ENCODE measurements at regions not wholly inside any gene's neighbourhood (a gene's known extent, or its start where the extent isn't known, plus 50 kb on each side); places are given as distances from the start of the nearest gene placed in this dataset.

DNA sequence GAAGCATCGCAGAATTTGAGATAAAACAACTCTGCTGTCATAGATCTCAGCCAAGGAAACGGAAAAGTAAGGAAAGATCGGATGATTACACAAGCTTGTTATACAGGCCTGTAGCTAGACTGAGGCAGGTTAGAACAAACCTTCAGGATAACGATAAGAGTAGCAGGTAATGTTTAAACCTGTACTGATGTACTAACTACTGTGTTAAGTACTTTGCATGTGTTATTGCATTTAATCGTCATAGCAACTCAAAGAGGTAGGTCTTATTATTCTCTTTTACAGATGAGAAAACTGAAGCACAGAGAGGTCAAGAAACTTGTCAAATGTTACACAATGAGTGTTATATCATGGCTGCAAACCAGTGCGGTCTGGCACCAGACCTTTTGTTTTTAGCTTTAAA lies 352.5 kb downstream of the GPAM start:
- Mint-ChIP-seq H3K36me3 (ENCODE audit: low read depth) (no peaks in the 10 kb centered on the region), H3K4me1 (peaks cover 20% of the 10 kb centered on the region), H3K4me3 (no peak overlapping the region), H3K27ac (ENCODE audit: unreplicated experiment) (no peak overlapping the region), H3K27me3 (ENCODE audit: low read depth) (no peaks in the 10 kb centered on the region), H3K9me3 (no peaks in the 10 kb centered on the region)
- no peak for DNase-seq (ENCODE audit: low read depth, low spot score)
- TF ChIP-seq, protein P1, sequence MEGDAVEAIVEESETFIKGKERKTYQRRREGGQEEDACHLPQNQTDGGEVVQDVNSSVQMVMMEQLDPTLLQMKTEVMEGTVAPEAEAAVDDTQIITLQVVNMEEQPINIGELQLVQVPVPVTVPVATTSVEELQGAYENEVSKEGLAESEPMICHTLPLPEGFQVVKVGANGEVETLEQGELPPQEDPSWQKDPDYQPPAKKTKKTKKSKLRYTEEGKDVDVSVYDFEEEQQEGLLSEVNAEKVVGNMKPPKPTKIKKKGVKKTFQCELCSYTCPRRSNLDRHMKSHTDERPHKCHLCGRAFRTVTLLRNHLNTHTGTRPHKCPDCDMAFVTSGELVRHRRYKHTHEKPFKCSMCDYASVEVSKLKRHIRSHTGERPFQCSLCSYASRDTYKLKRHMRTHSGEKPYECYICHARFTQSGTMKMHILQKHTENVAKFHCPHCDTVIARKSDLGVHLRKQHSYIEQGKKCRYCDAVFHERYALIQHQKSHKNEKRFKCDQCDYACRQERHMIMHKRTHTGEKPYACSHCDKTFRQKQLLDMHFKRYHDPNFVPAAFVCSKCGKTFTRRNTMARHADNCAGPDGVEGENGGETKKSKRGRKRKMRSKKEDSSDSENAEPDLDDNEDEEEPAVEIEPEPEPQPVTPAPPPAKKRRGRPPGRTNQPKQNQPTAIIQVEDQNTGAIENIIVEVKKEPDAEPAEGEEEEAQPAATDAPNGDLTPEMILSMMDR (conservative IDR thresholded peaks at IDR 0.05): no peak

DNA sequence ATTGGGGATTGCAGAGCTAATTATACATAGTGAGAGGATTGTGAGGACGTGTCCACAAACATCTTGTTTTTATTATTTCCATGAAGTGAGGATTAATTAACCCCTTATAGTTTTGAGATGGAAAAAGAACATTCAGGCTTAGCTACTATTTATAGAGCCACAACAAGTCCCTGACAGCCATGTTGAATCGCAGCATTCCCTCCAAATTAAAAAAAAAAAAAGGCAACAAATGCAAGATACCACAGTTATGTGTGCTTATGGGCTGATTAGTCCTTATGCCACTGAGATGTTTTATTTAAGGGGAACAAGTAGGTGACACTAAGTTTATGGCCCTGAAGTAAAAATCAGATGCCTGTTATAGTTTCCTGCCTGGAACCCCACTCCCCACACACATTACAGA lies 350.3 kb downstream of the GPAM start:
- H3K36me3 Mint-ChIP-seq (ENCODE audit: low read depth): no peaks in the 10 kb centered on the region

DNA sequence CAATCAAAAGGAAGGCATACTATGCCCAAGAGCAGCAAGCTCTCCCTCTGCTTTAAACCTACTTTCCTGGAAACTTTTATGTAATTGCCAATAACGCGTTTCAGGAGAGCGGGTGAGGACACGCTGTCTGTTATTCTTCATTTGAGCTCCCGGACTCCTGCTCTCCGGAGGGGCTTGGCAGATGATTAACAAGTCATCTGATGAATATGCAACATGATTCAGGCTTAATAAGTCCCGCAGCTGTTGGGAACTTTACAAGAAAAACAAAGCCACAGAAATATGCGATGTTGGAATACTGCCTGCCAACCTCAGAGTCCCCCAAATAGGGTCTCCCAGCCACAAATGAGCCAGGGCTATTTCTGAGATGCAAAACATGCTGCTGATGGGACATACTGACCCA lies 348.0 kb downstream of the GPAM start:
- DNase-seq (ENCODE audit: low read depth, low spot score): no peak
- no peak overlapping the region for H3K27ac Mint-ChIP-seq (ENCODE audit: unreplicated experiment)
- H3K36me3 Mint-ChIP-seq (ENCODE audit: low read depth): no peaks in the 10 kb centered on the region
- no peaks in the 10 kb centered on the region for H3K27me3 Mint-ChIP-seq (ENCODE audit: low read depth)
- H3K4me3 Mint-ChIP-seq: no peak overlapping the region
- H3K4me1 Mint-ChIP-seq: peaks cover 16% of the 10 kb centered on the region
- TF ChIP-seq, protein P1 (conservative IDR thresholded peaks at IDR 0.05): no peak
- no peaks in the 10 kb centered on the region for H3K9me3 Mint-ChIP-seq

More for the DNA sequence above, 350.3 kb downstream of the GPAM start:
- no peaks in the 10 kb centered on the region for H3K27me3 Mint-ChIP-seq (ENCODE audit: low read depth)
- peaks cover 20% of the 10 kb centered on the region for H3K4me1 Mint-ChIP-seq
- TF ChIP-seq, protein P1 (conservative IDR thresholded peaks at IDR 0.05): no peak
- H3K9me3 Mint-ChIP-seq: no peaks in the 10 kb centered on the region
- DNase-seq (ENCODE audit: low read depth, low spot score): no peak
- H3K27ac Mint-ChIP-seq (ENCODE audit: unreplicated experiment): no peak overlapping the region
- no peak overlapping the region for H3K4me3 Mint-ChIP-seq

DNA sequence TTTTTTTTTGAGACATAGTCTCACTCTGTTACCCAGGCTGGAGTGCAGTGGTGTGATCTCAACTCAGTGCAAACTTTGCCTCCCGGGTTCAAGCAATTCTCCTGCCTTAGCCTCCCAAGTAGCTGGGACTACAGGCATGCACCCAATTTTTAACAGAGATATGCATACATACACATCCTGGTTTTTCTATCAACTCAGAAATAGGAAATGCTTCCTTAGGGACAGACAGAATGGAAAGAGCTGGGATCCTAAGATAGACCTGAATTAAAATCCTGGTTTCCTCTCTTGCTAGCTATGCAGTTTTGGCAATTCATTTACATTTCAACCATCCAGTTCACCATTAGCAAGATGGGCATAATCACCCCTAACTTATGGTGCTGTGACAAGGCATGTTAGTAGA lies 347.5 kb downstream of the GPAM start:
- TF ChIP-seq, protein P1 (conservative IDR thresholded peaks at IDR 0.05): no peak
- Mint-ChIP-seq H3K36me3 (ENCODE audit: low read depth) (no peaks in the 10 kb centered on the region), H3K9me3 (no peaks in the 10 kb centered on the region), H3K4me1 (peaks cover 12% of the 10 kb centered on the region), H3K27me3 (ENCODE audit: low read depth) (no peaks in the 10 kb centered on the region), H3K4me3 (no peak overlapping the region), H3K27ac (ENCODE audit: unreplicated experiment) (no peak overlapping the region)
- DNase-seq (ENCODE audit: low read depth, low spot score): no peak

DNA sequence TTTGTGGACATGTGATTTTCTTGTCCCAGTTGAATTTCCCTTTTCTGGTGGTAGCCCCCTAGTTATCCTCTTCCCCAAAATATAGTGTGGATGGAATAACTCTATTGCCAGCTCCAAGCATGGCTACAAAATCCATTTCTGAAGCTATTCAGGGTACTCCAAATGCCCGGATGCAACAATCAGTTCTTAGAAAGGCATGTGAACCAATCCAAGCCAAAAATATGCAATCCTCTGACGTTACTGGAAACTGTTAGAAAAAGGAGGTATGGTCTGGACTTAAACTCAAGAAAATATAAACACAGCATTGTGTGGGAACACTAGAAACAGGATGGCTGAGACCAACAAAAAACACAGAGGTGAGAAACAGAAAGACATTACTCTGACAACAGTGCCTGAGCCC lies 347.0 kb downstream of the GPAM start:
- Mint-ChIP-seq H3K9me3 (no peaks in the 10 kb centered on the region), H3K4me3 (no peak overlapping the region), H3K27ac (ENCODE audit: unreplicated experiment) (no peak overlapping the region), H3K27me3 (ENCODE audit: low read depth) (no peaks in the 10 kb centered on the region), H3K36me3 (ENCODE audit: low read depth) (no peaks in the 10 kb centered on the region), H3K4me1 (peaks cover 8% of the 10 kb centered on the region)
- TF ChIP-seq, protein P1 (conservative IDR thresholded peaks at IDR 0.05): no peak
- no peak for DNase-seq (ENCODE audit: low read depth, low spot score)

DNA sequence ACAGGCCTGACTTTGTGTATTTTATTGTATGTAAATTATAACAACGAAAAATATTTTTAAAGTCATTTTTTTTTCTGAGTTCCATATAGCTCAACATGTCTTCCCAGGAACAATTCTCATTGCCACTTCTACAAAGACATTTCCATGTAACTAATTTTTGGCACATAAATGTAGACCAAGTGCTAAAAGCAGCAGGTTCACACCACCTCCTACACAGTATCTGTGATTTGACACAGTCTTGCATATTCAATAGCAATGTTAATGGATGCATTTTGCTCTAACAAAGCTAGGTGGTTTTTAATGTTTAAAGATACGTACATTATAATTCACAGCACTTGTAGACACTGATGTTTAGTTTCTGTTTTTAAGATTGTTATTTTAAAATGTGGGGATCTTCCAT lies 346.5 kb downstream of the GPAM start:
- Mint-ChIP-seq H3K27me3 (ENCODE audit: low read depth) (no peaks in the 10 kb centered on the region), H3K27ac (ENCODE audit: unreplicated experiment) (no peak overlapping the region), H3K4me3 (no peak overlapping the region), H3K4me1 (peaks cover 6% of the 10 kb centered on the region), H3K36me3 (ENCODE audit: low read depth) (no peaks in the 10 kb centered on the region), H3K9me3 (no peaks in the 10 kb centered on the region)
- TF ChIP-seq, protein P1 (conservative IDR thresholded peaks at IDR 0.05): no peak
- DNase-seq (ENCODE audit: low read depth, low spot score): no peak

Measured in neural crest cell (in vitro differentiated cells).